Vagina (tissue), 2 donors: ENCODE measurements at regions not wholly inside any gene's neighbourhood (a gene's known extent, or its start where the extent isn't known, plus 50 kb on each side); places are given as distances from the start of the nearest gene placed in this dataset.

ENCODE experiments used
- DNase-seq, 2 donors: peaks; one replicate each; pipeline ENCODE4 v3.0.0-alpha.2; 2017; ENCODE audit errors: extremely low spot score in 2 of 2
- H3K27ac ChIP-seq: fragments of 200-600 bp; sonication (generic); one replicate; pipeline ENCODE4 v1.5.1; 2019
- H3K27me3 ChIP-seq: fragments of 200-600 bp; sonication (generic); one replicate; pipeline ENCODE4 v1.5.1; 2019
- H3K36me3 ChIP-seq, 2 donors: fragments of 200-600 bp; sonication (generic); one replicate each; pipeline ENCODE4 v1.5.1; 2017 to 2019
- H3K4me1 ChIP-seq: fragments of 200-600 bp; sonication (generic); one replicate; pipeline ENCODE4 v1.5.1; 2019
- H3K4me3 ChIP-seq, 2 donors: fragments of 200-600 bp; sonication (generic); 1 replicate in 1 of 2; 2 replicates in 1 of 2; pipeline ENCODE4 v1.5.1; 2016 to 2019
- H3K9me3 ChIP-seq: fragments of 200-600 bp; sonication (generic); one replicate; pipeline ENCODE4 v1.5.1; 2019
- CTCF ChIP-seq, 3 experiments: fragments of 450-650 bp in 2 of 3; fragments of 200-600 bp in 1 of 3; sonication (generic) in 1 of 3; IDR thresholded peaks; one replicate each; pipeline ENCODE4 v1.5.1; 2017 to 2019; ENCODE audit warnings: antibody characterized with exemption in 3 of 3, mild to moderate bottlenecking in 2 of 3, moderate library complexity in 2 of 3
- POLR2A ChIP-seq, 2 donors: fragments of 450-650 bp; IDR thresholded peaks; one replicate each; pipeline ENCODE4 v1.6.1; 2017; ENCODE audit warnings: antibody characterized with exemption in 2 of 2, mild to moderate bottlenecking in 2 of 2, moderate library complexity in 2 of 2
- POLR2AphosphoS5 ChIP-seq, 2 donors: sonication (generic); formaldehyde crosslinking; IDR thresholded peaks; one replicate each; pipeline ENCODE4 v1.9.0; 2017; ENCODE audit warnings: antibody characterized with exemption in 2 of 2, mild to moderate bottlenecking in 2 of 2, low read depth in 1 of 2; ENCODE audit not compliant: insufficient read depth in 1 of 2
- intact Hi-C: fragments of 100-400 bp; cut with DNase I; formaldehyde crosslinking; loops from one replicate; pipeline ENCODE4 v1.15.1; 2023

GRCh38 chr17:56658648-56659047 is 65.1 kb downstream of the NOG start:
- Histone ChIP-seq H3K4me1 (peaks cover 2% of the 10 kb centered on the region), H3K27ac (no peak overlapping the region), H3K4me3 (no peak overlapping the region), H3K27me3 (no peaks in the 10 kb centered on the region), H3K36me3 (no peaks in the 10 kb centered on the region), H3K9me3 (no peaks in the 10 kb centered on the region)
- no peak for DNase-seq
- TF ChIP-seq POLR2AphosphoS5 (IDR thresholded peaks at IDR 0.05; ENCODE audit: insufficient read depth in 1 of 2, low read depth in 1 of 2) (no peak), POLR2A (IDR thresholded peaks at IDR 0.05) (no peak), CTCF (IDR thresholded peaks at IDR 0.05) (no peak)
- intact Hi-C loops, result no loop called here

GRCh38 chr17:56659622-56660021 is 66.1 kb downstream of the NOG start:
- intact Hi-C loops, result no loop called here
- no peaks in the 10 kb centered on the region for H3K4me1 ChIP-seq
- DNase-seq, result no peak
- TF ChIP-seq CTCF (IDR thresholded peaks at IDR 0.05), result no peak
- no peak for TF ChIP-seq POLR2A (IDR thresholded peaks at IDR 0.05)
- TF ChIP-seq POLR2AphosphoS5 (IDR thresholded peaks at IDR 0.05; ENCODE audit: insufficient read depth in 1 of 2, low read depth in 1 of 2), result no peak
- no peaks in the 10 kb centered on the region for H3K9me3 ChIP-seq
- no peaks in the 10 kb centered on the region for H3K27me3 ChIP-seq
- no peaks in the 10 kb centered on the region for H3K36me3 ChIP-seq
- H3K4me3 ChIP-seq, result no peak overlapping the region
- no peak overlapping the region for H3K27ac ChIP-seq

GRCh38 chr17:56661906-56662305 is 68.4 kb downstream of the NOG start:
- Histone ChIP-seq H3K27ac (no peak overlapping the region), H3K9me3 (no peaks in the 10 kb centered on the region), H3K27me3 (no peaks in the 10 kb centered on the region), H3K4me3 (no peak overlapping the region), H3K36me3 (no peaks in the 10 kb centered on the region), H3K4me1 (no peaks in the 10 kb centered on the region)
- TF ChIP-seq POLR2AphosphoS5 (IDR thresholded peaks at IDR 0.05; ENCODE audit: insufficient read depth in 1 of 2, low read depth in 1 of 2), result no peak
- TF ChIP-seq CTCF (IDR thresholded peaks at IDR 0.05), result no peak
- TF ChIP-seq POLR2A (IDR thresholded peaks at IDR 0.05), result no peak
- no peak for DNase-seq
- intact Hi-C loops, result no loop called here

GRCh38 chr17:56665864-56666263 is 72.4 kb downstream of the NOG start:
- Histone ChIP-seq H3K4me1 (no peaks in the 10 kb centered on the region), H3K27ac (no peak overlapping the region), H3K9me3 (no peaks in the 10 kb centered on the region), H3K36me3 (no peaks in the 10 kb centered on the region), H3K27me3 (no peaks in the 10 kb centered on the region), H3K4me3 (no peak overlapping the region)
- TF ChIP-seq CTCF (IDR thresholded peaks at IDR 0.05), result no peak
- TF ChIP-seq POLR2AphosphoS5 (IDR thresholded peaks at IDR 0.05; ENCODE audit: insufficient read depth in 1 of 2, low read depth in 1 of 2), result no peak
- no peak for TF ChIP-seq POLR2A (IDR thresholded peaks at IDR 0.05)
- intact Hi-C loops, result no loop called here
- DNase-seq, result no peak

- no peak for DNase-seq
- Histone ChIP-seq H3K27me3 (no peaks in the 10 kb centered on the region), H3K4me1 (no peaks in the 10 kb centered on the region), H3K4me3 (no peak overlapping the region), H3K27ac (no peak overlapping the region), H3K36me3 (no peaks in the 10 kb centered on the region), H3K9me3 (no peaks in the 10 kb centered on the region)
- no peak for TF ChIP-seq POLR2AphosphoS5 (IDR thresholded peaks at IDR 0.05; ENCODE audit: insufficient read depth in 1 of 2, low read depth in 1 of 2)
- TF ChIP-seq CTCF (IDR thresholded peaks at IDR 0.05), result no peak
- intact Hi-C loops, result no loop called here
Measured at GRCh38 chr17:56667925-56668458, 74.5 kb downstream of the NOG start.
